ENCODE measurements at regions not wholly inside any gene's neighbourhood (a gene's known extent, or its start where the extent isn't known, plus 50 kb on each side); places are given as distances from the start of the nearest gene placed in this dataset.

GRCh38 chr5:112472614-112473013, 53.5 kb upstream of the EPB41L4A start:
- H4K8ac ChIP-seq (ENCODE audit: low read depth, low read length) = no peak overlapping the region
- H4K91ac ChIP-seq (ENCODE audit: low read depth, low read length) = no peak overlapping the region
- H3K4me2 ChIP-seq (ENCODE audit: low read length) = no peak overlapping the region
- H3K23ac ChIP-seq (ENCODE audit: low read length) = no peak overlapping the region
- H3K14ac ChIP-seq (ENCODE audit: low read length) = no peak overlapping the region
- H3K27me3 ChIP-seq (ENCODE audit: insufficient read depth, low read length) = no peaks in the 10 kb centered on the region
- H3K79me2 ChIP-seq (ENCODE audit: control insufficient read depth, insufficient read depth, low read length, poor library complexity) = no peaks in the 10 kb centered on the region
- H3K4ac ChIP-seq (ENCODE audit: low read depth, low read length) = no peak overlapping the region
- no peaks in the 10 kb centered on the region for H3K36me3 ChIP-seq (ENCODE audit: control insufficient read depth in 1 of 2, insufficient read depth in 2 of 2, low read length in 2 of 2)
- H3K4me3 ChIP-seq (ENCODE audit: low read depth, low read length) = no peak overlapping the region
- H4K12ac ChIP-seq (ENCODE audit: low read depth, low read length) = no peak overlapping the region
- no peak overlapping the region for H2BK12ac ChIP-seq (ENCODE audit: low read length)
- H2BK120ac ChIP-seq (ENCODE audit: insufficient read depth, low read length, poor library complexity) = no peak overlapping the region
- H2BK5ac ChIP-seq (ENCODE audit: low read depth, low read length, poor library complexity) = no peak overlapping the region
- H3K79me1 ChIP-seq (ENCODE audit: low read length) = no peaks in the 10 kb centered on the region
- no peak overlapping the region for H3K27ac ChIP-seq (ENCODE audit: low read depth, low read length)
- peaks cover 2 to 4% of the 10 kb centered on the region in 2 experiments for H3K4me1 ChIP-seq (ENCODE audit: control insufficient read depth in 1 of 2, insufficient read depth in 2 of 2, low read length in 2 of 2)
- no peak overlapping the region for H2AK5ac ChIP-seq (ENCODE audit: low read length)
- H3K18ac ChIP-seq (ENCODE audit: low read length) = no peak overlapping the region
- no peak overlapping the region for H3K9ac ChIP-seq (ENCODE audit: low read length)
- no peak overlapping the region for H2AFZ ChIP-seq (ENCODE audit: insufficient read depth, low read length, poor library complexity)
- no peak for DNase-seq
- no CpG with 5 or more reads among the region's 6 CpGs for WGBS (ENCODE audit: extremely low coverage, insufficient coverage, insufficient read length)
- H3K9me3 ChIP-seq (ENCODE audit: insufficient read depth, low read depth, low read length) = no peaks in the 10 kb centered on the region

- H2AK5ac ChIP-seq (ENCODE audit: low read length) = no peak overlapping the region
- H3K4me3 ChIP-seq (ENCODE audit: low read depth, low read length) = no peak overlapping the region
- H3K23ac ChIP-seq (ENCODE audit: low read length) = no peak overlapping the region
- peak overlapping the region; percentile 44 for H2BK12ac ChIP-seq (ENCODE audit: low read length)
- no peak overlapping the region for H3K14ac ChIP-seq (ENCODE audit: low read length)
- H4K91ac ChIP-seq (ENCODE audit: low read depth, low read length) = no peak overlapping the region
- H3K79me2 ChIP-seq (ENCODE audit: control insufficient read depth, insufficient read depth, low read length, poor library complexity) = no peaks in the 10 kb centered on the region
- H3K4ac ChIP-seq (ENCODE audit: low read depth, low read length) = no peak overlapping the region
- no peak overlapping the region for H4K12ac ChIP-seq (ENCODE audit: low read depth, low read length)
- no peak overlapping the region for H2AFZ ChIP-seq (ENCODE audit: insufficient read depth, low read length, poor library complexity)
- no peaks in the 10 kb centered on the region for H3K9me3 ChIP-seq (ENCODE audit: insufficient read depth, low read depth, low read length)
- no peaks in the 10 kb centered on the region for H3K36me3 ChIP-seq (ENCODE audit: control insufficient read depth in 1 of 2, insufficient read depth in 2 of 2, low read length in 2 of 2)
- H3K18ac ChIP-seq (ENCODE audit: low read length) = no peak overlapping the region
- H4K8ac ChIP-seq (ENCODE audit: low read depth, low read length) = no peak overlapping the region
- H2BK120ac ChIP-seq (ENCODE audit: insufficient read depth, low read length, poor library complexity) = no peak overlapping the region
- no peak overlapping the region for H3K9ac ChIP-seq (ENCODE audit: low read length)
- WGBS (ENCODE audit: extremely low coverage, insufficient coverage, insufficient read length) = no CpG with 5 or more reads among the region's 5 CpGs
- H3K4me1 ChIP-seq (ENCODE audit: control insufficient read depth in 1 of 2, insufficient read depth in 2 of 2, low read length in 2 of 2) = peaks cover 9 to 12% of the 10 kb centered on the region in 2 experiments
- no peak for DNase-seq
- peaks cover 7% of the 10 kb centered on the region for H3K79me1 ChIP-seq (ENCODE audit: low read length)
- no peak overlapping the region for H3K4me2 ChIP-seq (ENCODE audit: low read length)
- no peaks in the 10 kb centered on the region for H3K27me3 ChIP-seq (ENCODE audit: insufficient read depth, low read length)
- no peak overlapping the region for H2BK5ac ChIP-seq (ENCODE audit: low read depth, low read length, poor library complexity)
- no peak overlapping the region for H3K27ac ChIP-seq (ENCODE audit: low read depth, low read length)
These were observed 54.9 kb upstream of the EPB41L4A start for GRCh38 chr5:112473989-112474388.

GRCh38 chr5:112475747-112476365, 56.8 kb upstream of the EPB41L4A start:
- peak overlapping the region; percentile 21 for H3K27ac ChIP-seq (ENCODE audit: low read depth, low read length)
- H3K27me3 ChIP-seq (ENCODE audit: insufficient read depth, low read length) = no peaks in the 10 kb centered on the region
- no peak overlapping the region for H2AK5ac ChIP-seq (ENCODE audit: low read length)
- no peak overlapping the region for H4K91ac ChIP-seq (ENCODE audit: low read depth, low read length)
- H2BK12ac ChIP-seq (ENCODE audit: low read length) = no peak overlapping the region
- DNase-seq = peak; percentile 18 to 67
- no peak overlapping the region for H4K12ac ChIP-seq (ENCODE audit: low read depth, low read length)
- no peak overlapping the region for H3K23ac ChIP-seq (ENCODE audit: low read length)
- no peak overlapping the region for H3K14ac ChIP-seq (ENCODE audit: low read length)
- no peaks in the 10 kb centered on the region for H3K9me3 ChIP-seq (ENCODE audit: insufficient read depth, low read depth, low read length)
- H3K18ac ChIP-seq (ENCODE audit: low read length) = no peak overlapping the region
- peaks cover 2% of the 10 kb centered on the region for H3K79me2 ChIP-seq (ENCODE audit: control insufficient read depth, insufficient read depth, low read length, poor library complexity)
- H3K9ac ChIP-seq (ENCODE audit: low read length) = no peak overlapping the region
- H3K4me1 ChIP-seq (ENCODE audit: control insufficient read depth in 1 of 2, insufficient read depth in 2 of 2, low read length in 2 of 2) = peaks cover 13 to 18% of the 10 kb centered on the region in 2 experiments
- no CpG with 5 or more reads among the region's 3 CpGs for WGBS (ENCODE audit: extremely low coverage, insufficient coverage, insufficient read length)
- H2BK5ac ChIP-seq (ENCODE audit: low read depth, low read length, poor library complexity) = no peak overlapping the region
- no peak overlapping the region for H3K4ac ChIP-seq (ENCODE audit: low read depth, low read length)
- no peak overlapping the region for H3K4me2 ChIP-seq (ENCODE audit: low read length)
- peak overlapping the region; percentile 56 for H2BK120ac ChIP-seq (ENCODE audit: insufficient read depth, low read length, poor library complexity)
- no peak overlapping the region for H4K8ac ChIP-seq (ENCODE audit: low read depth, low read length)
- H2AFZ ChIP-seq (ENCODE audit: insufficient read depth, low read length, poor library complexity) = no peak overlapping the region
- no peaks in the 10 kb centered on the region for H3K36me3 ChIP-seq (ENCODE audit: control insufficient read depth in 1 of 2, insufficient read depth in 2 of 2, low read length in 2 of 2)
- peaks cover 11% of the 10 kb centered on the region for H3K79me1 ChIP-seq (ENCODE audit: low read length)
- H3K4me3 ChIP-seq (ENCODE audit: low read depth, low read length) = no peak overlapping the region

- peak overlapping the region; percentile 83 for H2BK12ac ChIP-seq (ENCODE audit: low read length)
These were observed 60.3 kb upstream of the EPB41L4A start for GRCh38 chr5:112479418-112479817.

More at GRCh38 chr5:112479418-112479817, 60.3 kb upstream of the EPB41L4A start:
- Histone ChIP-seq H3K4me1 (ENCODE audit: control insufficient read depth in 1 of 2, insufficient read depth in 2 of 2, low read length in 2 of 2) (peaks cover 13 to 18% of the 10 kb centered on the region in 2 experiments), H4K8ac (ENCODE audit: low read depth, low read length) (peak overlapping the region; percentile 18), H3K27me3 (ENCODE audit: insufficient read depth, low read length) (no peaks in the 10 kb centered on the region), H3K4me2 (ENCODE audit: low read length) (peak overlapping the region; percentile 29), H3K27ac (ENCODE audit: low read depth, low read length) (no peak overlapping the region), H3K4me3 (ENCODE audit: low read depth, low read length) (no peak overlapping the region), H2AK5ac (ENCODE audit: low read length) (peak overlapping the region; percentile 70), H3K9ac (ENCODE audit: low read length) (no peak overlapping the region), H2BK5ac (ENCODE audit: low read depth, low read length, poor library complexity) (peak overlapping the region; percentile 24), H3K9me3 (ENCODE audit: insufficient read depth, low read depth, low read length) (no peaks in the 10 kb centered on the region), H3K4ac (ENCODE audit: low read depth, low read length) (peak overlapping the region; percentile 26), H3K14ac (ENCODE audit: low read length) (peak overlapping the region; percentile 62), H4K12ac (ENCODE audit: low read depth, low read length) (no peak overlapping the region), H3K23ac (ENCODE audit: low read length) (no peak overlapping the region), H3K79me2 (ENCODE audit: control insufficient read depth, insufficient read depth, low read length, poor library complexity) (peaks cover 2% of the 10 kb centered on the region), H3K79me1 (ENCODE audit: low read length) (peaks cover 11% of the 10 kb centered on the region), H2BK120ac (ENCODE audit: insufficient read depth, low read length, poor library complexity) (peak overlapping the region; percentile 40), H3K18ac (ENCODE audit: low read length) (peak overlapping the region; percentile 48), H3K36me3 (ENCODE audit: control insufficient read depth in 1 of 2, insufficient read depth in 2 of 2, low read length in 2 of 2) (no peaks in the 10 kb centered on the region), H2AFZ (ENCODE audit: insufficient read depth, low read length, poor library complexity) (peak overlapping the region; percentile 75), H4K91ac (ENCODE audit: low read depth, low read length) (peak overlapping the region; percentile 56)
- WGBS (ENCODE audit: extremely low coverage, insufficient coverage, insufficient read length) = no CpG with 5 or more reads among the region's 1 CpG
- peak; percentile 22 to 54 for DNase-seq
